Transverse colon (tissue), 4 donors: ENCODE measurements at regions not wholly inside any gene's neighbourhood (a gene's known extent, or its start where the extent isn't known, plus 50 kb on each side); places are given as distances from the start of the nearest gene placed in this dataset.

Experiments used
- DNase-seq: peaks from one replicate; pipeline ENCODE4 v3.0.0-alpha.2; 2019
- H3K27ac ChIP-seq, 4 donors: fragments of 200-600 bp; sonication (generic); 2 replicates each; pipeline ENCODE4 v1.5.1; 2016 to 2018; ENCODE audit warnings: inconsistent platforms in 4 of 4
- H3K27me3 ChIP-seq: fragments of 200-600 bp; sonication (generic); 2 replicates; pipeline ENCODE4 v1.5.1; 2017; ENCODE audit warnings: inconsistent platforms
- H3K36me3 ChIP-seq, 4 donors: fragments of 200-600 bp; sonication (generic); 2 replicates each; pipeline ENCODE4 v1.5.1; 2017 to 2019; ENCODE audit warnings: inconsistent platforms in 4 of 4
- H3K4me1 ChIP-seq, 4 donors: fragments of 200-600 bp; sonication (generic); 2 replicates each; pipeline ENCODE4 v1.5.1; 2017 to 2020; ENCODE audit warnings: inconsistent platforms in 4 of 4
- H3K4me3 ChIP-seq, 4 donors: fragments of 200-600 bp; sonication (generic); 1 replicate in 1 of 4; 2 replicates in 3 of 4; pipeline versions ENCODE4 v1.5.1 to v1.6.1; 2017 to 2019; ENCODE audit warnings: inconsistent platforms in 4 of 4
- H3K9me3 ChIP-seq, 2 donors: fragments of 200-600 bp; sonication (generic); 2 replicates each; pipeline ENCODE4 v1.5.1; 2017 to 2019; ENCODE audit warnings: inconsistent platforms in 2 of 2
- EP300 ChIP-seq: sonication (generic); formaldehyde crosslinking; IDR thresholded peaks from one replicate; pipeline ENCODE4 v1.6.1; 2017; ENCODE audit warnings: antibody characterized with exemption, low read depth
- POLR2A ChIP-seq: fragments of 450-650 bp; IDR thresholded peaks from one replicate; pipeline ENCODE4 v1.6.1; 2016; ENCODE audit warnings: antibody characterized with exemption, mild to moderate bottlenecking, moderate library complexity
- POLR2AphosphoS5 ChIP-seq, 3 donors: sonication (generic); formaldehyde crosslinking; IDR thresholded peaks; one replicate each; pipeline ENCODE4 v1.6.1; 2016; ENCODE audit warnings: antibody characterized with exemption in 3 of 3
- WGBS, 2 donors: methylation state at CpG; one replicate each; pipeline ENCODE4 v1.1.5; 2018; ENCODE audit warnings: low coverage in 1 of 2; 5-methylcytosine and 5-hydroxymethylcytosine counted together
- in situ Hi-C, 4 donors: fragments of 200-750 bp; cut with MboI; loops; one replicate each; pipeline versions ENCODE4 v1.15.0 to v1.15.1; 2017; ENCODE audit warnings: low sequenced_read_pairs in 3 of 4, low pct_ligation_motif_present in 1 of 4, low pct_unique_long_range_greater_than_20kb in 1 of 4
- intact Hi-C: fragments of 100-400 bp; cut with DNase I; formaldehyde crosslinking; loops from one replicate; pipeline ENCODE4 v1.15.1; 2023; ENCODE audit warnings: low total_unique reads
- TF ChIP-seq, protein P1 (sequence below), 5 experiments: fragments of 200-600 bp in 3 of 5; fragments of 450-650 bp in 2 of 5; sonication (generic) in 3 of 5; IDR thresholded peaks; 1 replicate in 2 of 5; 2 replicates in 3 of 5; pipeline ENCODE4 v1.5.1; 2016 to 2017; ENCODE audit warnings: antibody characterized with exemption in 5 of 5, inconsistent platforms in 3 of 5, mild to moderate bottlenecking in 2 of 5, moderate library complexity in 1 of 5

GRCh38 chr6:113031591-113032238 is 684.6 kb downstream of the RFPL4B start:
- no peak for DNase-seq
- Histone ChIP-seq H3K36me3 (no peaks in the 10 kb centered on the region), H3K27me3 (no peaks in the 10 kb centered on the region), H3K27ac (no peak overlapping the region), H3K4me3 (no peak overlapping the region), H3K4me1 (no peaks in the 10 kb centered on the region), H3K9me3 (no peaks in the 10 kb centered on the region)
- 48 to 51% methylated on average over 3 of the region's 3 CpGs for WGBS, 2 donors
- in situ Hi-C loops, result no loop called here
- intact Hi-C loops, result no loop called here
- TF ChIP-seq POLR2A (no peak), POLR2AphosphoS5 (IDR thresholded peaks at IDR 0.05) (no peak), EP300 (no peak)
- TF ChIP-seq, protein P1, sequence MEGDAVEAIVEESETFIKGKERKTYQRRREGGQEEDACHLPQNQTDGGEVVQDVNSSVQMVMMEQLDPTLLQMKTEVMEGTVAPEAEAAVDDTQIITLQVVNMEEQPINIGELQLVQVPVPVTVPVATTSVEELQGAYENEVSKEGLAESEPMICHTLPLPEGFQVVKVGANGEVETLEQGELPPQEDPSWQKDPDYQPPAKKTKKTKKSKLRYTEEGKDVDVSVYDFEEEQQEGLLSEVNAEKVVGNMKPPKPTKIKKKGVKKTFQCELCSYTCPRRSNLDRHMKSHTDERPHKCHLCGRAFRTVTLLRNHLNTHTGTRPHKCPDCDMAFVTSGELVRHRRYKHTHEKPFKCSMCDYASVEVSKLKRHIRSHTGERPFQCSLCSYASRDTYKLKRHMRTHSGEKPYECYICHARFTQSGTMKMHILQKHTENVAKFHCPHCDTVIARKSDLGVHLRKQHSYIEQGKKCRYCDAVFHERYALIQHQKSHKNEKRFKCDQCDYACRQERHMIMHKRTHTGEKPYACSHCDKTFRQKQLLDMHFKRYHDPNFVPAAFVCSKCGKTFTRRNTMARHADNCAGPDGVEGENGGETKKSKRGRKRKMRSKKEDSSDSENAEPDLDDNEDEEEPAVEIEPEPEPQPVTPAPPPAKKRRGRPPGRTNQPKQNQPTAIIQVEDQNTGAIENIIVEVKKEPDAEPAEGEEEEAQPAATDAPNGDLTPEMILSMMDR (IDR thresholded peaks at IDR 0.05), result no peak

- no peak for DNase-seq
- 56 to 85% methylated on average over 1 of the region's 1 CpG for WGBS, 2 donors
- intact Hi-C loops (no loop called here), in situ Hi-C loops (no loop called here)
- Histone ChIP-seq H3K4me3 (no peak overlapping the region), H3K4me1 (no peaks in the 10 kb centered on the region), H3K27me3 (no peaks in the 10 kb centered on the region), H3K9me3 (no peaks in the 10 kb centered on the region), H3K36me3 (no peaks in the 10 kb centered on the region), H3K27ac (no peak overlapping the region)
- TF ChIP-seq, protein P1 (IDR thresholded peaks at IDR 0.05), result no peak
- TF ChIP-seq EP300 (no peak), POLR2AphosphoS5 (IDR thresholded peaks at IDR 0.05) (no peak), POLR2A (no peak)
Measured at GRCh38 chr6:113039005-113039404, 691.9 kb downstream of the RFPL4B start.

DNA sequence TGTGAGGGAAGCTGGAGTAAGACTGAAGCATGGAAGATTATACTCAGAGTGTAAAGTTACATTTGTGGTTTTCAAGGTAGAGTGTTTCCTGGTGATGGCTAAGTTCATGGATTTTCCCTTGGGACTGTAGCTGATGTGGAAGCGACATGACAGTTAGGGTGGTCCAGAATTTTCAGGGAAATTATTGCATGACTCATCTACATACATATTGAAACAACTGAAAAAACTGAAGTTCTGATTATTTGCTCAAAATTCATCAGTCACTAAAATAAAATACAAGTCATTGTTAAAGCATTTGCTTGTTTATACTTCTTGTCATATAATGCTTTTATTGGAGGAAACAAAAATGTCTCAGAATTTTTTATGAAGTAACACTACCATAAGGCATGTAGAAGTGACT is 700.0 kb downstream of the RFPL4B start:
- Histone ChIP-seq H3K36me3 (no peaks in the 10 kb centered on the region), H3K27ac (no peak overlapping the region), H3K9me3 (no peaks in the 10 kb centered on the region), H3K27me3 (no peaks in the 10 kb centered on the region), H3K4me3 (no peak overlapping the region), H3K4me1 (no peaks in the 10 kb centered on the region)
- in situ Hi-C loops (no loop called here), intact Hi-C loops (no loop called here)
- no peak for DNase-seq
- WGBS, 2 donors, result 0 to 33% methylated on average over 1 of the region's 1 CpG
- TF ChIP-seq POLR2A (no peak), EP300 (no peak), POLR2AphosphoS5 (IDR thresholded peaks at IDR 0.05) (no peak)
- TF ChIP-seq, protein P1 (IDR thresholded peaks at IDR 0.05), result no peak

GRCh38 chr6:113047932-113048331 is 700.8 kb downstream of the RFPL4B start:
- no peak for TF ChIP-seq POLR2AphosphoS5 (IDR thresholded peaks at IDR 0.05)
- no peak for TF ChIP-seq EP300
- TF ChIP-seq, protein P1 (IDR thresholded peaks at IDR 0.05), result no peak
- TF ChIP-seq POLR2A, result no peak
- Histone ChIP-seq H3K27me3 (no peaks in the 10 kb centered on the region), H3K4me3 (no peak overlapping the region), H3K27ac (no peak overlapping the region), H3K36me3 (no peaks in the 10 kb centered on the region), H3K9me3 (no peaks in the 10 kb centered on the region), H3K4me1 (no peaks in the 10 kb centered on the region)
- DNase-seq, result no peak
- in situ Hi-C loops, result no loop called here
- 75 to 84% methylated on average over 2 of the region's 2 CpGs for WGBS, 2 donors
- intact Hi-C loops, result no loop called here
